Endothelial cell (in vitro differentiated cells): ENCODE measurements at regions not wholly inside any gene's neighbourhood (a gene's known extent, or its start where the extent isn't known, plus 50 kb on each side); places are given as distances from the start of the nearest gene placed in this dataset.

Source experiments
- DNase-seq: peaks from one replicate; pipeline ENCODE4 v3.0.0; 2021; ENCODE audit warnings: low spot score
- H3K27ac Mint-ChIP-seq: one replicate; pipeline ENCODE4 v1.8.0; 2021; ENCODE audit warnings: mixed read lengths, inconsistent platforms; ENCODE audit not compliant: unreplicated experiment
- H3K27me3 Mint-ChIP-seq: one replicate; pipeline ENCODE4 v1.8.0; 2021; ENCODE audit warnings: mild to moderate bottlenecking, moderate library complexity, mixed read lengths, inconsistent platforms; ENCODE audit not compliant: unreplicated experiment
- H3K36me3 Mint-ChIP-seq: one replicate; pipeline ENCODE4 v1.8.0; 2021; ENCODE audit warnings: mild to moderate bottlenecking, low read depth, mixed read lengths, inconsistent platforms; ENCODE audit not compliant: unreplicated experiment
- H3K4me1 Mint-ChIP-seq: one replicate; pipeline ENCODE4 v1.8.0; 2021; ENCODE audit warnings: mild to moderate bottlenecking, mixed read lengths, inconsistent platforms; ENCODE audit not compliant: unreplicated experiment
- H3K4me3 Mint-ChIP-seq: one replicate; pipeline ENCODE4 v1.8.0; 2021; ENCODE audit warnings: mild to moderate bottlenecking, mixed read lengths, inconsistent platforms; ENCODE audit not compliant: unreplicated experiment
- H3K9me3 Mint-ChIP-seq: one replicate; pipeline ENCODE4 v1.8.0; 2021; ENCODE audit warnings: mixed read lengths, inconsistent platforms; ENCODE audit not compliant: unreplicated experiment
- CTCF ChIP-seq: fragments of 200-600 bp; sonication (generic); IDR thresholded peaks from one replicate; pipeline ENCODE4 v1.5.0; 2021; ENCODE audit warnings: antibody characterized with exemption; ENCODE audit not compliant: unreplicated experiment

GRCh38 chr14:103186909-103187586, 63.8 kb downstream of the TNFAIP2 start:
- H3K27me3 Mint-ChIP-seq = peaks cover 16% of the 10 kb centered on the region
- no peaks in the 10 kb centered on the region for H3K9me3 Mint-ChIP-seq
- TF ChIP-seq CTCF = no peak
- peaks cover 14% of the 10 kb centered on the region for H3K4me1 Mint-ChIP-seq
- no peaks in the 10 kb centered on the region for H3K36me3 Mint-ChIP-seq
- DNase-seq = no peak
- H3K27ac Mint-ChIP-seq = no peak overlapping the region
- H3K4me3 Mint-ChIP-seq = no peak overlapping the region

DNA sequence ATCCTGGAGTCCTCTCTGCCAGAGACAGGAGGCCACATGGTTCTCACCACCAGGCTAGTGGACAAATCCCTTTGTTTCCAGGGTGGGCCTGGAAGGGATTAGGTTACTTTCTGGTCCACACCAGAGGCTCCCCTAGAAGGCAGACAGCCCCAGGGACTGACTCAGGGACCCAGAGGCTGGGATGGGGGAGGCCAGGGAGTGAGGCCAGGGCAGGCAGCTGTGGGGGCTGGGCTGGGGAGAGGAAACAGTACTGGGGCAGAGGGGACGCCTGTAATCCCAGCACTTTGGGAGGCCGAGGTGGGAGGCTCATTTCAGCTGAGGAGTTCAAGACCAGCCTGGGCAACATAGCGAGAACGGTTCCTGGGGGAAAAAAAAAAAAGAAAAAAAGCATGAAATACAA, 64.7 kb downstream of the TNFAIP2 start:
- H3K9me3 Mint-ChIP-seq = peaks cover 4% of the 10 kb centered on the region
- no peak overlapping the region for H3K27ac Mint-ChIP-seq
- no peaks in the 10 kb centered on the region for H3K36me3 Mint-ChIP-seq
- TF ChIP-seq CTCF = no peak
- DNase-seq = no peak
- H3K4me1 Mint-ChIP-seq = peaks cover 14% of the 10 kb centered on the region
- H3K27me3 Mint-ChIP-seq = peaks cover 16% of the 10 kb centered on the region
- H3K4me3 Mint-ChIP-seq = peak overlapping the region; percentile 62

GRCh38 chr14:103188810-103189480, 65.7 kb downstream of the TNFAIP2 start:
- DNase-seq = peak; percentile 57
- no peak for TF ChIP-seq CTCF
- peak overlapping the region; percentile 62 for H3K4me3 Mint-ChIP-seq
- peaks cover 13% of the 10 kb centered on the region for H3K4me1 Mint-ChIP-seq
- no peaks in the 10 kb centered on the region for H3K36me3 Mint-ChIP-seq
- peaks cover 16% of the 10 kb centered on the region for H3K27me3 Mint-ChIP-seq
- H3K27ac Mint-ChIP-seq = no peak overlapping the region
- H3K9me3 Mint-ChIP-seq = peaks cover 4% of the 10 kb centered on the region

- Mint-ChIP-seq H3K4me1 (peaks cover 9% of the 10 kb centered on the region), H3K9me3 (peaks cover 4% of the 10 kb centered on the region), H3K36me3 (peaks cover 5% of the 10 kb centered on the region), H3K27me3 (peaks cover 17% of the 10 kb centered on the region), H3K4me3 (peak overlapping the region; percentile 81), H3K27ac (no peak overlapping the region)
- no peak for DNase-seq
- no peak for TF ChIP-seq CTCF
These were observed 66.5 kb downstream of the TNFAIP2 start for GRCh38 chr14:103189481-103190470.
